ENCODE measurements at regions not wholly inside any gene's neighbourhood (a gene's known extent, or its start where the extent isn't known, plus 50 kb on each side); places are given as distances from the start of the nearest gene placed in this dataset.
"Not testable (repeated sequence)": the region's sequence is repeated elsewhere in the genome, so short reads cannot be mapped to it uniquely, and the experiment has no call there.

- DNase-seq (ENCODE audit: low read depth), result no peak
- no peak overlapping the region for H3K4me3 ChIP-seq (ENCODE audit: low read depth, low read length)
- no peak for TF ChIP-seq CTCF (conservative IDR thresholded peaks at IDR 0.05; ENCODE audit: low read depth, low read length)
These were observed 517.4 kb downstream of the TMEM135 start for GRCh38 chr11:87555101-87555500.

GRCh38 chr11:87548797-87549196 lies 511.1 kb downstream of the TMEM135 start:
- no peak overlapping the region for H3K4me3 ChIP-seq (ENCODE audit: low read depth, low read length)
- DNase-seq (ENCODE audit: low read depth), result no peak

GRCh38 chr11:87545858-87546257 lies 508.1 kb downstream of the TMEM135 start:
- H3K4me3 ChIP-seq (ENCODE audit: low read depth, low read length), result no peak overlapping the region
- TF ChIP-seq CTCF (conservative IDR thresholded peaks at IDR 0.05; ENCODE audit: low read depth, low read length), result no peak
- no peak for DNase-seq (ENCODE audit: low read depth)

More at GRCh38 chr11:87548797-87549196, 511.1 kb downstream of the TMEM135 start:
- TF ChIP-seq CTCF (conservative IDR thresholded peaks at IDR 0.05; ENCODE audit: low read depth, low read length), result no peak

GRCh38 chr11:87539596-87539995 lies 501.9 kb downstream of the TMEM135 start:
- DNase-seq (ENCODE audit: low read depth), result no peak
- no peak for TF ChIP-seq CTCF (conservative IDR thresholded peaks at IDR 0.05; ENCODE audit: low read depth, low read length)
- H3K4me3 ChIP-seq (ENCODE audit: low read depth, low read length), result no peak overlapping the region

GRCh38 chr11:87536565-87536964 lies 498.8 kb downstream of the TMEM135 start:
- DNase-seq (ENCODE audit: low read depth), result no peak
- no peak overlapping the region for H3K4me3 ChIP-seq (ENCODE audit: low read depth, low read length)
- no peak for TF ChIP-seq CTCF (conservative IDR thresholded peaks at IDR 0.05; ENCODE audit: low read depth, low read length)

GRCh38 chr11:87536016-87536415 lies 498.3 kb downstream of the TMEM135 start:
- TF ChIP-seq CTCF (conservative IDR thresholded peaks at IDR 0.05; ENCODE audit: low read depth, low read length), result no peak
- DNase-seq (ENCODE audit: low read depth), result no peak
- no peak overlapping the region for H3K4me3 ChIP-seq (ENCODE audit: low read depth, low read length)

GRCh38 chr11:87535513-87535912 lies 497.8 kb downstream of the TMEM135 start:
- TF ChIP-seq CTCF (conservative IDR thresholded peaks at IDR 0.05; ENCODE audit: low read depth, low read length), result no peak
- no peak for DNase-seq (ENCODE audit: low read depth)
- no peak overlapping the region for H3K4me3 ChIP-seq (ENCODE audit: low read depth, low read length)

GRCh38 chr11:87531835-87532234 lies 494.1 kb downstream of the TMEM135 start:
- not testable (repeated sequence) for H3K4me3 ChIP-seq (ENCODE audit: low read depth, low read length); DNase-seq (ENCODE audit: low read depth)

Data from epithelial cell of proximal tubule (primary cell).